GM12873 (cell line): ENCODE measurements at regions not wholly inside any gene's neighbourhood (a gene's known extent, or its start where the extent isn't known, plus 50 kb on each side); places are given as distances from the start of the nearest gene placed in this dataset.

Experiments used
- TF ChIP-seq, protein P1 (sequence below): IDR thresholded peaks from 2 replicates; pipeline ENCODE4 v1.5.1; 2012; ENCODE audit warnings: low read depth, mild to moderate bottlenecking, moderate library complexity, low read length, control low read depth; ENCODE audit not compliant: insufficient read depth; ENCODE audit errors: missing control alignments

DNA sequence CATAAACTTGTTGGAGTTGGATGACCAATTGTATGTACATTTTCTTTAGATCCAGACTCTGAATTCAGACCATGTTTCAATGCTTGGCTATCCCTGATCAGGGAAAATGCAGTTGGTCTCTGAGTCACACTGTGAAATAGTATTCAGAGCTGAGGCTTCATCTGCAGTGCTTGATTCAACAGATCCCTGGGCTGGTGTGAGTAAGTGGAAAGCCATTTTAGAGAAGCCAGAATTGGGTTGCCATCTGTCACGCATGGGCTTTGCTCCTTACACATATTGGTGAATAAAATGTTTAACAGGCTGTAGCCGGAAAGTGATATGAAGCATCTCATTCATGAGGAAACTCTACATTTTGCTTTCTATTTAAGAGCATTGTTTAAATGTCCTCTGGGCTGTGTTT, 50.0 kb upstream of the ACYP2 start:
- TF ChIP-seq, protein P1, sequence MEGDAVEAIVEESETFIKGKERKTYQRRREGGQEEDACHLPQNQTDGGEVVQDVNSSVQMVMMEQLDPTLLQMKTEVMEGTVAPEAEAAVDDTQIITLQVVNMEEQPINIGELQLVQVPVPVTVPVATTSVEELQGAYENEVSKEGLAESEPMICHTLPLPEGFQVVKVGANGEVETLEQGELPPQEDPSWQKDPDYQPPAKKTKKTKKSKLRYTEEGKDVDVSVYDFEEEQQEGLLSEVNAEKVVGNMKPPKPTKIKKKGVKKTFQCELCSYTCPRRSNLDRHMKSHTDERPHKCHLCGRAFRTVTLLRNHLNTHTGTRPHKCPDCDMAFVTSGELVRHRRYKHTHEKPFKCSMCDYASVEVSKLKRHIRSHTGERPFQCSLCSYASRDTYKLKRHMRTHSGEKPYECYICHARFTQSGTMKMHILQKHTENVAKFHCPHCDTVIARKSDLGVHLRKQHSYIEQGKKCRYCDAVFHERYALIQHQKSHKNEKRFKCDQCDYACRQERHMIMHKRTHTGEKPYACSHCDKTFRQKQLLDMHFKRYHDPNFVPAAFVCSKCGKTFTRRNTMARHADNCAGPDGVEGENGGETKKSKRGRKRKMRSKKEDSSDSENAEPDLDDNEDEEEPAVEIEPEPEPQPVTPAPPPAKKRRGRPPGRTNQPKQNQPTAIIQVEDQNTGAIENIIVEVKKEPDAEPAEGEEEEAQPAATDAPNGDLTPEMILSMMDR = no peak

DNA sequence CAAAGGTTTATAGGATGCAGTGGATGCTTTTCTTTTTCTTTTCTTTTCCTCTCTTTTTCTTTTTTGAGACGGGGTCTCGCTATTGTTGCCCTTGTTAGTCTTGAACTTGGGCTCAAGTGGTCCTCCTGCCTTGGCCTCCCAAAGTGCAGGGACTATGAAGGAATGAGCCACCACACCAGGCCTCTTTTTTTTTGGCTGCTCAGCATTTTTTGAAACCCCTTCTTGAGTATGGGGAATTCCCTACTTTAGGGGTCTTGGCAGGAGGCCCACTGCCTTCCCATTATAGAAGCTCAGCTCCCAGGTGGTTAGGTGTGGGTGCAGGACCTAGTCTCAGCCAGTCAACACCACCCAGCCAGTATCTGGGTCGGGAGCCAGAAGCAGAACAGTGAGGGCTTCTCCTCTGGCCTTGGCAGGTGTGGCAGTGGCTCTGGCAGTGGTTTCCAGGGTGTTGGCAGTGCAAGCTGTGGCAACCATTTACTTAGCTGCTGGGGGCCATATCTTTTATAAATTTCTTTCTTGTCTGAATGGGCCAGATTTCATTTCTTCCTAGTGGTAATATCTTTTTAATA, 51.4 kb upstream of the ACYP2 start:
- TF ChIP-seq, protein P1 = no peak

DNA sequence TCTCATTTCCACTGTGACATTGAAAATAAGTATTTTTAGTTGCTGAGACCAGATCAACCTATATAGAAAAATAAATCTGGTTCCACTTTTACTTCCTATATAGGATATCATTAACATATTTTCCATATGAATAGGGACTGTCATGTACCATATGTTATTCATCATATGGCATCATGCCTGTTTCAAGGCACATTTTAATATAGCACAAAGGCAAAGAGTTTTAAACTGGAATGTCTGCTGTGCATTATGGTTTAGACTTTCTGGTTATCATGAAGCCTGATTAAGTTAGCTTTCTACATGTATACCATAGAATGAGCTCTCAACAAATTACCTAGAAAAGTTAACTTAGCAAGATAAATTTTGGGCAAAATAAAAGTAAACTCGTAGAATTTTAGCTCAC, 53.0 kb upstream of the ACYP2 start:
- TF ChIP-seq, protein P1 = no peak

DNA sequence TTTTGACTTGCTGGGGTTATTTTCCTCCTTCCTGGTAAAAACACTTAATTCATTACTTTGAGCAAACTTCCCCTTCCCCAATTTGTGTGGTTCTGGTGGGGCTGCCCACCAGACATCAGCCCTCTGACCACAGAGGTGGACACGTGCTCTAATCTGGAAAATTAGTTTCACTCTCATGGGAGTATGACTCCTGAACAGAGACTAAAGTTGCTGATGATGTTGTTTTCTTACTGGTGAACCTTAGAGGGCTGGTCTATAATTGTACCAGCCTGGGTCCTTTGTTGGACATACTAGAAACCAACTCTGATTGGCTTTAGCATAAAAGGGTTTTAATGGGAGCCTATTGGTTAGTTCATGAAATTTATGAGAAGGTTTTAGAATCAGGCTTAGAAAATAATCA, 54.1 kb upstream of the ACYP2 start:
- TF ChIP-seq, protein P1 = no peak

DNA sequence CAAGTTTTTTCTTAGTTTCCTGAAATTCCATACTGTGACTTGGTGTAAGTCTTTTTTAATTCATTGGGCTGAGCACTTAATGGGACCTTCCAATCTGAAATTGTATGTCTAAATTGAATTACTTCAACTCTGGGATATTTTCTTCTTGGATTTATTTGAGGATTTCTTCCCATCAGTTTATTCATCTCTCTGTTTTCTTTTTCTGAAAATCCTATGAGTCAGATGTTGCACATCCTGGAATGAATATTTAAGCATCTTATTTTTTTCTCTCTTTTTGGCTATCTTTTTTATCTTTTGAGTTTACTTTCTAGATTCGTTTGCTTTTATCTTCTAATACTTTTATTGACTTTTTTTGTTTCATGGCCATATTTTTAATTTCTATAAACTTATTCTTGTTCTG, 55.4 kb upstream of the ACYP2 start:
- TF ChIP-seq, protein P1 = no peak

DNA sequence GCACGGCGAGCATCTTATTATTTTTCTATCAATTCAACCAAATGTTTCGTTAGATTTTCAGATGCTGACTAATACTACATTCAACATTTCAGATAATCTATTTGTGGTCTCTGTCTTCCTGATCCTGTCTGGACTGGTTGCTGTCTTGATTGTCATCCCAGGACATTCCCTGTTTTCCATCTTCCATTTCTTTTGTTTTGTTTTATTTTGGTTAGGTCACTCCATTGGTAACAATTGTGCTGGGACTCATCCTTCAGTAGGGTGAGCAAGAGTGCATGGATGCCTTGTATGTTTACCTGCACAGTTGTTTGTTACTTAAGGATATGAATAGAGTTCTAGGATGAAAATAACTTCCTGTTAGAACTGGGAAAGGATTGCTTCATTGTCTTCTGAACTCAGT, 55.9 kb upstream of the ACYP2 start:
- TF ChIP-seq, protein P1 = no peak

DNA sequence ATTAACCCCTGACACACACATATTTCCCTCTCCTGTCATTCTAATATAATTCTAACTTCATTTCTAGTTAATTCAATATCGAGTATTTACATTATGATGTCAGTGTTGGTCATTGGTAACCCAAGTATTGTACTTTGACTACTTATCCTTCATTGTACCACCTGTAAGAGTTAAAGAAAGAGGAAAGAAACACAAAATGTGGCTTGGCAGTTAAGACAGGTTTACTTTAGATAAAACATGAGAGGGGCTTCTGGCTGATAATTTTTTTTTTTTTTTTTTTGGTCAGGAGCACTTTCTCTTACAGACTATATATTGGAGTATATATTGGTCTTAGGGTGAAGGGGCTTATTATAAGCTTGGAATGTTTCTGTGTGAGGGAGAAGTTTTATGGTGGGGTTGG, 57.0 kb upstream of the ACYP2 start:
- TF ChIP-seq, protein P1 = no peak

DNA sequence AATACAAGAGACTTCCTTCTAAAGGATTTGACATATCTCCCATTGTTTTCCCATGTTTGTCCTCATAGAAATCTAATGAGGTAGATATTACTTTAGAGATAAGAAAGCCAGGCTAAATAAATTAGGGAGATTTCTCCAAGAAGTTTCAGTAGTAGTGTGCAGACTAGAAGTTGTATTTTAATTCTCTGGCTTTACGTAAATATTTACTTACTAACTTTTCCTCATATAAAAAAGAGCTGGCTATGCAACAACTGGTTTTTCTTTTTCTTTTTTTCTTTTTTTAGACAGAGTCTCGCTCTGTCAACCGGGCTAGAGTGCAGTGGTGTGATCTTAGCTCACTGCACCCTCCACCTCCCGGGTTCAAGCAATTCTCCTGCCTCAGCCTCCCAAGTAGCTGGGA, 60.6 kb upstream of the ACYP2 start:
- TF ChIP-seq, protein P1 = no peak
